ENCODE measurements at regions not wholly inside any gene's neighbourhood (a gene's known extent, or its start where the extent isn't known, plus 50 kb on each side); places are given as distances from the start of the nearest gene placed in this dataset.

GRCh38 chr17:73840829-73841228 is 196.6 kb upstream of the SDK2 start:
- WGBS (ENCODE audit: insufficient coverage, low coverage, missing lambda C conversion rate), result 0% methylated on average over 1 of the region's 1 CpG
- in situ Hi-C loops (cut with MboI), result no loop called here
- POLR2A ChIA-PET, result no interaction called here

GRCh38 chr17:73841431-73842060 is 197.3 kb upstream of the SDK2 start:
- FAIRE-seq (no peak), DNase-seq (ENCODE audit: extremely low read depth in 1 of 4, low spot score in 3 of 4) (no peak), ATAC-seq (no peak)
- no peaks in the 10 kb centered on the region for H3K36me3 ChIP-seq (ENCODE audit: control insufficient read depth, insufficient read depth, low read length)
- CTCF ChIA-PET (ENCODE audit: low intra/inter-chr PET ratio), result no interaction called here
- peaks cover 0 to 21% of the 10 kb centered on the region in 2 experiments; a peak in 2 of 5 replicates for H3K27me3 ChIP-seq (ENCODE audit: control insufficient read depth in 2 of 2, insufficient read depth in 2 of 2, low read length in 2 of 2)
- H3K4me2 ChIP-seq (ENCODE audit: insufficient read depth, low read length), result no peak overlapping the region
- 0% methylated on average over 3 of the region's 3 CpGs for WGBS (ENCODE audit: insufficient coverage, low coverage, missing lambda C conversion rate)
- H3K9me3 ChIP-seq (replicated peaks; ENCODE audit: control insufficient read depth, insufficient read depth, low read depth, low read length), result no peaks in the 10 kb centered on the region
- no peak overlapping the region for H2AFZ ChIP-seq (ENCODE audit: low read depth, low read length)
- no peaks in the 10 kb centered on the region for H3K9me1 ChIP-seq (ENCODE audit: control insufficient read depth, insufficient read depth, low read length)
- no peaks in the 10 kb centered on the region for H4K20me1 ChIP-seq (replicated peaks; ENCODE audit: control insufficient read depth, insufficient read depth, low read length)
- no TSS peak for BruUV-seq (replicated peaks)
- H3K4me1 ChIP-seq (replicated peaks in 1 of 2; ENCODE audit: control insufficient read depth in 2 of 2, insufficient read depth in 2 of 2, low read length in 2 of 2), result no peaks in the 10 kb centered on the region
- no peak overlapping the region for H3K9ac ChIP-seq (ENCODE audit: insufficient read depth in 1 of 2, low read depth in 2 of 2, low read length in 2 of 2)
- in situ Hi-C loops (cut with MboI), result no loop called here
- H3K4me3 ChIP-seq, result no peak overlapping the region
- no peak overlapping the region for H3K27ac ChIP-seq (ENCODE audit: extremely low read depth, low read depth, low read length)
- intact Hi-C loops (cut with micrococcal nuclease), result no loop called here
- POLR2A ChIA-PET, result no interaction called here
- H3K79me2 ChIP-seq (ENCODE audit: control insufficient read depth, insufficient read depth, low read length), result no peaks in the 10 kb centered on the region
- TF ChIP-seq CTCF (IDR thresholded peaks at IDR 0.05 in 2 of 3, conservative IDR thresholded peaks at IDR 0.05 in 1 of 3; ENCODE audit: insufficient read depth in 2 of 3, low read depth in 1 of 3, low read length in 3 of 3) (0 out of 6 replicates have a peak, but pooled peaks of 1 of the 3 experiments have one; percentile 19), ZNF174 (CRISPR knock-in tag; IDR thresholded peaks at IDR 0.05) (no peak), E2F1 (CRISPR knock-in tag; IDR thresholded peaks at IDR 0.05) (no peak), NFIX (CRISPR knock-in tag; IDR thresholded peaks at IDR 0.05; ENCODE audit: low read depth) (no peak), SMAD1 (IDR thresholded peaks at IDR 0.05; ENCODE audit: low read depth, low read length, partially characterized antibody) (no peak), CEBPB (tag; IDR thresholded peaks at IDR 0.05) (no peak), ZNF274 (IDR thresholded peaks at IDR 0.05; ENCODE audit: borderline replicate concordance, low read depth, low read length) (no peak), FOXP4 (CRISPR knock-in tag; IDR thresholded peaks at IDR 0.05; ENCODE audit: borderline replicate concordance) (no peak), SMC3 (conservative IDR thresholded peaks at IDR 0.05; ENCODE audit: insufficient read depth, low read depth, low read length) (no peak)

More at GRCh38 chr17:73840829-73841228, 196.6 kb upstream of the SDK2 start:
- no peak for TF ChIP-seq POLR2AphosphoS5 (IDR thresholded peaks at IDR 0.05; ENCODE audit: control insufficient read depth, insufficient read depth, low read depth, low read length)
- peak; percentile 93 for TF ChIP-seq ZFP36 (IDR thresholded peaks at IDR 0.05; ENCODE audit: low read depth, low read length, partially characterized antibody)
- peak; percentile 57 for TF ChIP-seq RBM25 (IDR thresholded peaks at IDR 0.05; ENCODE audit: low read depth, low read length, severe bottlenecking)
- Histone ChIP-seq H4K20me1 (replicated peaks; ENCODE audit: control insufficient read depth, insufficient read depth, low read length) (no peaks in the 10 kb centered on the region), H3K9me3 (replicated peaks; ENCODE audit: control insufficient read depth, insufficient read depth, low read depth, low read length) (no peaks in the 10 kb centered on the region), H3K79me2 (ENCODE audit: control insufficient read depth, insufficient read depth, low read length) (no peaks in the 10 kb centered on the region), H3K27me3 (ENCODE audit: control insufficient read depth in 2 of 2, insufficient read depth in 2 of 2, low read length in 2 of 2) (peaks cover 0 to 21% of the 10 kb centered on the region in 2 experiments; a peak in 2 of 5 replicates), H3K36me3 (ENCODE audit: control insufficient read depth, insufficient read depth, low read length) (no peaks in the 10 kb centered on the region), H3K4me2 (ENCODE audit: insufficient read depth, low read length) (no peak overlapping the region), H3K4me3 (no peak overlapping the region), H2AFZ (ENCODE audit: low read depth, low read length) (no peak overlapping the region), H3K9me1 (ENCODE audit: control insufficient read depth, insufficient read depth, low read length) (no peaks in the 10 kb centered on the region), H3K27ac (ENCODE audit: extremely low read depth, low read depth, low read length) (no peak overlapping the region), H3K9ac (ENCODE audit: insufficient read depth in 1 of 2, low read depth in 2 of 2, low read length in 2 of 2) (no peak overlapping the region), H3K4me1 (replicated peaks in 1 of 2; ENCODE audit: control insufficient read depth in 2 of 2, insufficient read depth in 2 of 2, low read length in 2 of 2) (no peaks in the 10 kb centered on the region)
- BruUV-seq (replicated peaks), result no TSS peak
- intact Hi-C loops (cut with micrococcal nuclease), result no loop called here
- no peak for ATAC-seq
- no peak for FAIRE-seq
- no peak for DNase-seq (ENCODE audit: extremely low read depth in 1 of 4, low spot score in 3 of 4)
- CTCF ChIA-PET (ENCODE audit: low intra/inter-chr PET ratio), result no interaction called here
